ENCODE measurements at regions not wholly inside any gene's neighbourhood (a gene's known extent, or its start where the extent isn't known, plus 50 kb on each side); places are given as distances from the start of the nearest gene placed in this dataset.
"Not testable (repeated sequence)": the region's sequence is repeated elsewhere in the genome, so short reads cannot be mapped to it uniquely, and the experiment has no call there.

DNA sequence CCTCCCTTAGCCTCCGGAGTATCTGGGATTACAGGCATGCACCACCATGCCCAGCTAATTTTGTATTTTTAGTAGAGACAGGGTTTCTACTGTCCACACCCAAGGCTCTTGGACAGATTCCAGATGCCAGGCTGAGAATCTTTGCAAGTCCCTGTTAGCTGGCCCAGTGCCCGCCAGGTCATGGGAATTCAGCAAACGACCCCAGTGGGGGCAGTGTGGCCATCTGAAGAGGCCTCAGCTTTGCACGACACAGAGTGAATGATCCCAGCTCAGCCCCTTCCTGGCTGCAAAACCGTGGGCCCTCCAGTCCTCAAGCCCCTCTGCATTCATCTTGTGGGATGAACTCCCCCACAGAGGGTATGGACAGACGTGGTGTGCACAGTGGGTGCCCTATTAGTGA is 179.5 kb upstream of the ID2 start:
- DNase-seq = peak in 1 of 2 experiments; percentile 15

DNA sequence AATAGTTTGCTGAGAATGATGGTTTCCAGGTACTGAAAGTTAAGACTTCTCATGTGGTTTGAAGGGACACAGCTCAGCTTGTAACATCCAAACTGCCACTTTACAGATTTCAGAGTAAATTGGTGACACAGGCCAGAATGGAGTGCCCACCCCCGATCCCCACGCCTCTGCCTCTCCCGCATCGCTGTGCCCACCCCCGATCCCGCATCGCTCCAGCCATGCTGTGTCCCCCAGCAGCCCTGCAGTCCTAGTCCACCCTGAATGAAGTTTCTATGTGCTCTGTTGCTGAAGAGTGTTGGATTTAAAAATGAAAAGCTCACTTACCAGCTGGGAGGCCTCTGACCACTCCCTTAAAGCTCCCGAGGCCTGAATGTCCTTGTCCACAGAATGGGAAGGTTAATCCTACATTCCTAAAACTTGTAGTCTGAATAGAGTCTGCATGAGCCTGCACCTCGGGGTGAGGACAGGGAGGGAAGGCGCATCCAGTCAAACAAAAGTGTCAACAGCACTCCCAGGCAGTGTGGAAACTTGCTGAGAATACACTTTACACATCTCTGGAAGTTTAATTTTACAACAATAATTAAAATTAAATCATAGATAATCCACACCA is 176.4 kb upstream of the ID2 start:
- no peak for DNase-seq

DNA sequence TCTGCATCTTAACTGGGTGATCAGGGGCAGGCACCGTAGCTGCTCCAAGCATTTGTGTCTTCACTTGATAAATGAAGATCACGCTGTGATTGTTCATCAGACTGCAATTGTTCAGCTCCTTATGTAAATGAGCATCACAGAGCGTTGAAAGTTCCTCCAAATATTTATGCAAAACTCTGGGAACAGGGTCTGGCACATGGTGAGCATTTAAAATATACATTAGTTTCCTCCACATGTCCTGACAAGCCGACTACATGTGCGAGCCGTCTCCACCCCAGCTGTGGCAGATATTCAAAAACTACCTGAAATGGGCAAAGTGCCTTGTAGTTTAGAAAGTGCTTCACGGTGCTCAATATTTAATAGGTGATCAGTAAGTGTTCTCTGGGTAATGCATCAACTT is 175.1 kb upstream of the ID2 start:
- no peak for DNase-seq

DNA sequence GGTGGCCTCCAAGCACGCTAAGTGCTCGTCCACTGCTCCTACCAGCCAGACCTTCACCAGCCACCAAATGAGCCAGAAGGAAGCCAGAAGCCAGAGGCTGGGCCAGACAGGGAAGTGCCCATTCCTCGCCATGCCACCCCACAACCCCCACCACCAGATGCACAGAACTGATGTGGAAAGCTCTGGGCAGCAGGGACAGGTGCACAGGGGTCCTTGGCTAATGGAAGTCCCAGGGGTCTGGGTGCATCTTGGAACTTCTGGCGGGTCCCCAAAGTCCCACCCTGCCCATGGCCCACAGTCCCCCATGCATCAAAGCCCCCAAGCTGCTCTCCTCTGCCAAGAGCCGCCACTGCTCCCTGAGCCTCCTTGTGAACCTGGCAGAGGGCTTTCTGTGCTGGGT is 173.1 kb upstream of the ID2 start:
- no peak for DNase-seq

DNA sequence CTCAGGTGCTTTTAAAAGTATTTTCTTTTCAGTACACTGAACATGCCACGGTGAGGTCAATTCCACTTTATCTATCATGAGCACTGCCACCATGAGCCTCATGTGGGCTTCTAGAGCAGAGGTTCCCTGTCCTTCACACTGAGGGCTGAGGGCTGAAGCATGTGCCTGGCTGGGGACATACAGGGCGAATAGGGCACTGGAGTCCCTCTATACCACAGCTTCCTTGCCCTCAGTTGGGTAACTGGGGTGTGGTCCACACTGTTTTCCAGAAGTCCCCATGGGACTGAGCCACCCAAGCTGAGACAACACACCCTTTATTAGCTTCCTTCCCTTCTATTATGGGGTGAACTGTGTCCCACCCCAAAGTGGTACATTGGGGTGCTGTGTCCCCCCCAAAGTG is 172.2 kb upstream of the ID2 start:
- no peak for DNase-seq

DNA sequence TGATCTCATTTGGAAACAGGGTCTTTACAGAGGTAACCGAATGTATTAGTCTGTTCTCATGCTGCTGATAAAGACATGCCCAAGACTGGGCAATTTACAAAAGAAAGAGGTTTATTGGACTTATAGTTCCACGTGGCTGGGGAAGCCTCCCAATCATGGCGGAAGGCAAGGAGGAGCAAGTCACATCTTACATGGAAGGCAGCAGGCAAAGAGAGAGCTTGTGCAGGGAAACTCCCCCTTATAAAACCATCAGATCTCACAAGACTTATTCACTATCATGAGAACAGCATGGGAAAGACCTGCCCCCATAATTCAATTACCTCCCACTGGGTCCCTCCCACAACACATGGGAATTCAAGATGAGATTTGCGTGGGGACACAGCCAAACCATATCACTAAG is 171.8 kb upstream of the ID2 start:
- not testable (repeated sequence) for DNase-seq

DNA sequence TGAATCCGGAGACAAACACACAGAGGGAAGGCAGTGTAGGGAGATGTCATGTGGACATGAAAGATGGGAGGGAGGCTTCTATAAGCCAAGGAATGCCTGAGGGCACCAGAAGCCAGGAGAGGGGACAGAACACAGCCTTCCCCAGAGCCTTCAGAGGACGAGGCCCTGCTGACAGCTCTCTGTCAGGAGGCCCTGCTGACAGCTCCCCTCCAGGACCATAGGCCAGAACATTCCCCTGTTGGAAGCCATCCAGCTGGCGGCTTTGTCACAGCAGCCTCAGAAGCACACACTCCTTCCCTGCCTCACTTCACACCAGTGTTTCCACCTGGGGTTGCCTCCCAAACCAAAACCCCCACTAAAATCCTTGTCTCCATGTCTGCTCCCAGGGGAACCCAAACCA is 171.3 kb upstream of the ID2 start:
- peak in 1 of 2 experiments; percentile 22 for DNase-seq

DNA sequence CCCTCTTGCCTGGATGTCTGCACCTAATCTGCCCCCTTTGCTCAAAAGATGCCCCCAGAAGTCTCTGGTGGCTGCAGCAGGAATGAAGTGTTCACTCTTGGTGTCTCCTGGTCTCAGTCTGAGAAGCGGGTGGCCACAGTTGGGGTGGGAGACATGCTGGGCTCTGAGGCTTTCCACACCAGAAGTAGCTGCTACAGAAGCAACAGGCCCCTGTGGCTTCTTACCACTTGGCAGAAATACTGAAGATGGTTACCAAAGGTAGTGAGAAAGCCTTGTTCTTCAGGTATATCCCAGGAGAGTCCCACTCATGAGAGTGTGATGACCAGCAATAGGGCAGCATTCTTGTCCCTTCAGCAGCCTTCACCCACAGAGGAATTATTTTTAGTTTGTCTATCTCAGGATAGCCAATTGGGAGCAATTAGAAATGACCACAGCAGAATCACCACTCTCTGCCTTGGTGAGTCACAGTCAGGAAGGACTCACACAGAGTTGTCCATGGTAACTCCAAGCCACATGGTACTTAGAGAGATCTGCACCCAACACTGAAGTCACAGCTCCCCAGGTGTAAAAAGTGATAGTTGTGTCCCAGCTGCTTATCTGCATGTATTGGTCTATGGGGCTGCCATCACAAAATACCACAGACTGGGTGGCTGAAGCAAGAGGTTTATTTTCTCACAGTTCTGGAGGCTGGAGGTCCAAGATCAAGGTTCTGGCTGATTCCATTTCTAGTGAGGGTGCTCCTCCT is 169.8 kb upstream of the ID2 start:
- no peak for DNase-seq

DNA sequence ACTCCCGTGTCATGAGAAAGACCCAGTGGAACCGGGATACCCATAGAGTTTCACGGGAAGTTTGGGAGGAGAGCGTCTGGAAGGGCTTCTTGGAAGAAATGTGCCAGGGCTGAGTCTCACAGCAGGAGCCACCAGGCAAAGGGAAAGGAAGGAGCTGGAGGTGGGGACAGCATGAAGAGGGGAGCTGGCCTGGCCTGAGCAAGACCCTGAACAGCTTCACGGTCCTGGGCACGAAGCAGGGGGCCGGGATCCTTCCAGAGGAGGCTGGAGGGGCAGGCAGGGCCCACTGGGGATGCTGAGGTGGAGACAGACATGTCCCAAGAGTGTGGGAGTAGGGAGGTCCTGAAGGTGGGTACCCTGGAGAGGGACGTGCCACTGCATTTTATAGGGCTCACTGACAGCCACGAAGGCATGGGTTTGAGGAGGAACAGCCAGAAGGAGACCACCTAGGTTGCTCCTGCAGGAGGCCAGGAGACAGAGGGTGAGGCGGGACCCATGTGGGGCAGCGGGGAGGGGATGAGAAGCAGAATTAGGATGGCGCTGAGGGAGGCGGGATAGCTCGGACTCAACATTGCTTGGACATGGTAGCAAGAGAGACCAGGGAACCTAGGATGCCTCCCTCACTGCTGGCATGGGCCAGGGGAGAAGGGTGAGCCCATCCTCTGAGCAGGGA is 168.1 kb upstream of the ID2 start:
- no peak for DNase-seq

DNA sequence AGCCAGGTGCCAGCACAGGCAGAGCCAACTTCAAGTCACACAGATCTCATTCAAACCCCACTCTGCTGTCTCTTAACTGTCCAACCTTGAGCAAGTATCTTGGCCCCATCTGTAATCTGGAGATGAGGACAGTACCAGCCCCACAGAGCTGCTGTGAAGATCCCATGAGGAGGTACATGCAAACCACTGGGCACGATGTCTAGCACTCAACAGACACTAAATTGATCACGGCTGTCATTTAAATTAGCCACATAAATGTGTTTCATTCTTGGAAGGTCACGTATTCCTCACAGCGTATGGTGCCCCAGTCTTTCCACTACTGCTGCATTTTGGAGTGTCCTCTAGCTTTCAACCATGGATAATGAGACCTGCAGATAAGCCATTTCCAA is 167.6 kb upstream of the ID2 start:
- DNase-seq = no peak

DNA sequence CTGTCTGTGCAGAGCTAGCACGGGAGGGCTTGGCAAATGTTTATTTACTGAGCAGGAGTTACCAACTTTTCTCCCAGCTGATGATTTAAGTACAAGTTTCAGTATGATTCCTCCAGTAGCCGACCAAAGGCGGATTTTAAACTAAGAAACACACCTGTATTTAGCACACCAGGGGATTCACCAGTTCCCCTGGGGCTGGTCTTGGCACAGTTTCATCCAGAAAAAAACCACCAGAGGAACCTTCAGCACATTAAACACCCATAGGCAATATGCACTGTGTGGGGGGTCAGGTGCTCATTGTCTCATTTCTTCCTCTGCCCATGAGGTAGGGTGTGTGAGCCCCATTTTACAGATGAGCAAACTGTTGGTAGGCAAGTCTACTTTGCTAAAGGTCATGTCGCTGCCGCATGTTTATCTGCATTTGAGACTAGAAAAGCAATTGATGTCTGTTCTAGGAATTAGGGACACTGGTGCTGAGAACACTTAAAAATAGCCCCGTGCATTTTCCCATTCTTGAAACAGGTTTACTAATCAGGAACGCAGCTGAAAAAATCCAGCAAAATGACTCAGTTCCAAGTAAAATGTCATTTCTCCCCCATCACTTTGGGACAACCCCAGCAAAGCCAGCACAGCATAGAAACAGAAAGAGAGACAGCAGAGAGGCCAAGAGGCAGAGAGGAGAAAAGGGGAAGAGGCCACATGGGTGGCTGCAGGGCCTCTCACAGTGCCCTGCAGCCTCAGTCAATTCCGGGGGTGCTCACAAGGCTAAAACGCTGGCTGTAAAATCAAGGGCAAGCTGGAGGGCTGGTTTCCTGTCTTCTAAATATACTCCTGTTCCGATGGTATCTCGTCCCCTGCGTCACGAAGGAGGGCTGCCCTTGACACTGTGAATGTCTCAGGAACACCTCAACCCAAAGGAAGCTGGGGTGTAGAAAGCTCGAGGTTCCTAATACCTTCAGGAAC is 166.8 kb upstream of the ID2 start:
- no peak for DNase-seq

DNA sequence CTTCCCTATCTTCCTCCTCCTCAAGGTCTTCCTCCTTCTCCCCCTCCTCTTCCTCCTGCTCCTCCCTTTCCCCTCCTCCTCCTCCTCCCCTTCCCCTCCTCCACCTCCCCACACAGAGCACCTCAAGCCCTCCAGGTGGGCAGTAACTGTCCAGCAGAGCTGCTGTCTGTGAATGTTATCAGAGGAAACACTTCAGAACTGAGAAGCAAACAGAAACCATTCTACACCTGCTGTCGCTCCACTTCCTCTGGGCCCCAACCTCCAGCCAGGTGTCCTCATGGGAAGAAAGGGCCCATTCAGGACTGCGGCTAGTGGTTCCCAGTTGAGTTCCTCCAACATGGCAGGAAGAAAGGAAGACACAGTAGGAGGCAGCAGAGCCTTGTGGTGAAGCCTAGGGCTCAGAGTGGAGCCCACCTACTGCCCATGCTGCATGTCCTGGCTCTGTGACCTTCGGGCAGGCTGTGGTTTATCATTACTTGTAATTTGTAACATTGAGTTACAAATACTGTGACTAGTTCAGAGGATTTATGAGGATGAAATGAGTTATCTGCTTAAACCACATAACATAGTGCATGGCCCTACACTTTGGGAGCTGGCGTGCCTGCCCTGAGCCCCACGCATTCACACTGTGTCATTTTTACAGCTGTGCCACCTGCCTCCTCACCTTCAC is 165.9 kb upstream of the ID2 start:
- DNase-seq = no peak

DNA sequence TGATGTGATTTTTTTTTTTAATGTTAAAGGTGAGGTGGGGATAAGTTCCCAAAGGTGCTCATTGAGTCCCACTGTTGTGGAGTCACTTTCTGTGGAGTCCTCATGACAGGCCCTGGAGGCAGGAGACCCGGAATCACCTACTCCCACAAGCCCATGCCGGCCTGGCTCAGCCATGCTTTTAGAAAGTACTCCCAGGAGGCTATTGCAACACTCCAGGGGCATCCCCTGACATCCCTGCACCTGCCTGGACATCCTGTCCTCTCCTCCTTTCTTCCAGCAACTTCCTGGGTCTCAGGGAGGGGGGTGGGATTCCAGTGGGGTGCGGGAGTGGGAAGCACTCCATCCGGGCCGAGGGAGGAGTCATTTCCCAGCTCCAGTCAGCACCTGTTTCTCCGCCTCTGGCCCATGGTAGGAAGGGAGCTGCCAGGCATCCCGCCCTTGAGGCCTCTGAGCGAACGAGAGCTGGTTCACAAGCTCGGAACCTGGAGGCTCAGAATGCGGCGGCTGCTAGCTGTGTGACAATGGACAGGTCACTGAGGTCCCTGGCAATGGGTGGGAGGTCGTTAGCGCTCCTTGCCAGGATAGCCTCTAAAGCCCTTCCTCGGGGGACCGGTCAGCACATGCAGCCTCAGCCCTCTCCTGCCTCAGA is 163.9 kb upstream of the ID2 start:
- DNase-seq = no peak

DNA sequence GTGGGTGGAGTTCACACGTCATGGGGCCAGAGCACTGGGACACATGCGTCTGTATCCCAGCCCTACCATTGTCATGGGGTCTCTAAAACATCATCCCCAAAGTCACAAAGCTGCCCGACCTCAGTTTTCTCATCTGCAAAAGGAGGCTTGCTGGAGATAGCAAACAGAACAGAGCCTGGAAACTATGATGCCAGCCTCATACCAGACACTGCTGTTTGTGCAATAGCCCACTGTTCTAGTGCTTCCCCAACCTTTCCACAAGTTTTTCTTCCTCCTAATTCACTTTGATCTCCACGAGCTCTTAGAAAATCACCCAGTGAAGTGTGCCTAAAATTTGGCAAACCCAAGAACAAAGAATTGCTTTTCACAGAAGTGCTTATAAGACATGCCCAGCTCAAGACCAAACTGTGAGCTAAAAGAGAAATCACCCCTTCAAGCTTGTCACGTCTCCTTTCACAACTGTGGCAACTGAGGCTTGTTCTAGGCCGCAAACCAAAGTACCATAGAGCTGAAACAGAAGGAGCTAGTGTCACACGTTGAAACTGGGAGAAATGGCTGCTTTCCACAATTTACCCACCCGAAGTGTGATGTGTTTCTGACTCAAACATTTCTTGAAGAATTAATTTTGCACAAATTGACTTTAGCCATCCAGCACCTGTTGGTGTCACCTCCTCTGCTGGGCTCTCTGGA is 162.7 kb upstream of the ID2 start:
- no peak for DNase-seq

DNA sequence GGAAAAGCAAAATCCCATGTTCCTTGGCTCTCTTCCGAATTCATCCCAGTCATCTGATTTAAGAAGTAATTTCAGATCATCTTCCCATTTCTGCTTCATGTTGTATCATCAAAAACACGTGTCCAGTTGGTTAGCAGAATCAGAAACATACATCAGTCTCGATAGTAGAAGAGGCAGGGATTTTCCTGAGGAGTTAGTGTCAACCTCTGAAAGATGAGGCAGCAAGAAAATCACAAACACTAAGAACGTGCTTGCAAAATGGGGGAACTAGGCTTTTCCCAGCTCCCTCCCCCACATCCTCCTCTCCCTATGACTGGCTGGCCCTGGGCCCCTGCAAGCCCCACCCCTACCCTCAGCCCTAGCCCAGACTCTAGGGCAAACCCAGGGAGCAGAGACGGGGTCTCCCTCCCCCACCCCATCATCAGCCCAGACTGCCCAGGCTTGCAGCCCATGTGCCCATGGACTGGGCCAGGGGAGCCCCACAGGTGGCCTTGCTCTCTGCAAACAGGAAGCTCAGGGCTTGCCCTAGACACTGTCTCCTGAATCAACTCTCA is 161.0 kb upstream of the ID2 start:
- no peak for DNase-seq

DNA sequence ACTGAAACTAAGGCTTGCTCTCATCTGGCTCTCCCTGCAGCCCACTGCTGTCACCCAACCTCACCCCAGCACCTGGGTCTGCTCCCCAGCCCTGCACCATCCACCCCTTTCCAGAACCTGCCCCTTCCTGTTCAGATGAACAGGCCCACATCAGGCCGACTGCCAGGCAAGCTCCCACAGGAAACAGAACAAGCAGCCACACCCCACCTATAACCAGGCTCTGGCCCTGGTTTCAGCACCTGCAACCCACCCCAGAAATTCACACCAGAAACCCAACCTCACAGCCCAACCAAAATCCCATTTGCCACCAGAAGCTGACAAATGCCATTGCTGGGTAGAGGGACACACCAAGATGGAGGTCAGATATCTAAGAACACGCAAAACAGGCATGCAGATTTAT is 159.2 kb upstream of the ID2 start:
- no peak for DNase-seq

DNA sequence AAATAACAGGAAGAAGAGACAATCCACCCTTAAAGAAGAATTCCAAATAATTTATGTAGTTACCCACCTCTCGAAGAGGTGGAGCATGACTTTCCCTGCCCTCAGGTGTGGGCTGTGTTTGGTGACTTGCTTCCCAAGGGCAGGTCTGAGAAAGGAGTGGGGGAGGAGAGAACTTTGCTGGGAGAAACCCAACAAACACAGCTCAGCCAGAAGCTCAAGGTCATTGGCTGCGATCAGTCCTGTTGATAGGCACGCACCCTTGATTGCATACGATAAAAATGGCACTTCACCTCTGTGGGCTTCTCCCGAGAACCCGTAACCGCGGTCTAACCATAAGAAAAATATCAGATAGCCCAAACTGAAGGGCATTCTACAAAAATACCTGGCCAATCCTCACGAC is 157.5 kb upstream of the ID2 start:
- DNase-seq = no peak

DNA sequence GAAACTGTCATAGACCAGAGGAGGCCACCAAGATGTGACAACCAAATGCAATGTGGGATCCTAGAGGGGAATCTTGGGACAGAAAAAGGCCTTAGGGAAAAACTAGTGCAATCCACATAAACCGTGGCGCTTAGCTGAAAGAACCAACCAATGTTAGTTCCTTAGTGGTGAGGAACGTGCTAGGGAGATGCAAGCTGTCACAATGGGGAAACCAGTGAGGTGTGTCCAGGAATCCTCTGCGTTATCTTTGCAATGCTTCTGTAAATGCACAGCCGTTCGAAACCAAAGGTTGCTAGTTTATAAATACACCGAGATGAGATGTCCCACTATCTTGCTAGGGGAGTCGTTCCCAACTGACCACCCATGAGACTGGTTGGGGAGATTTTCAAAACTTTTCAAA is 157.0 kb upstream of the ID2 start:
- no peak for DNase-seq

DNA sequence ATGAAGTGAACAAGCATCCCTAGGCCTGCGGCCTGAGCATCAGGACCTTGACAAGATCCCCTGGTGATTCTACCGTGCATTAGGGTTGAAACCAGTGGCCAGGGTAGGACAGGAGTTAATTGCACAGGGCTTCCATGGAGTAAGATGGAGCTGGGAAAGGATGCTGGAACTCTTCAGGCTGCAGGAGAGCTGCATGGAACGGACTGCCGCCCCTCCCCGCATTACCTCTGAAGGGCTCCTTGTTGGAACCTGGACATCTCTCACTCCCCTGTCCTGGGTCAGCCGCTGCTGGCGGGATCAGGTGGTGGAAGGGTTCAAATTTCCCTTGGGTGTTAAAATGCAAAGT is 156.6 kb upstream of the ID2 start:
- DNase-seq = no peak

DNA sequence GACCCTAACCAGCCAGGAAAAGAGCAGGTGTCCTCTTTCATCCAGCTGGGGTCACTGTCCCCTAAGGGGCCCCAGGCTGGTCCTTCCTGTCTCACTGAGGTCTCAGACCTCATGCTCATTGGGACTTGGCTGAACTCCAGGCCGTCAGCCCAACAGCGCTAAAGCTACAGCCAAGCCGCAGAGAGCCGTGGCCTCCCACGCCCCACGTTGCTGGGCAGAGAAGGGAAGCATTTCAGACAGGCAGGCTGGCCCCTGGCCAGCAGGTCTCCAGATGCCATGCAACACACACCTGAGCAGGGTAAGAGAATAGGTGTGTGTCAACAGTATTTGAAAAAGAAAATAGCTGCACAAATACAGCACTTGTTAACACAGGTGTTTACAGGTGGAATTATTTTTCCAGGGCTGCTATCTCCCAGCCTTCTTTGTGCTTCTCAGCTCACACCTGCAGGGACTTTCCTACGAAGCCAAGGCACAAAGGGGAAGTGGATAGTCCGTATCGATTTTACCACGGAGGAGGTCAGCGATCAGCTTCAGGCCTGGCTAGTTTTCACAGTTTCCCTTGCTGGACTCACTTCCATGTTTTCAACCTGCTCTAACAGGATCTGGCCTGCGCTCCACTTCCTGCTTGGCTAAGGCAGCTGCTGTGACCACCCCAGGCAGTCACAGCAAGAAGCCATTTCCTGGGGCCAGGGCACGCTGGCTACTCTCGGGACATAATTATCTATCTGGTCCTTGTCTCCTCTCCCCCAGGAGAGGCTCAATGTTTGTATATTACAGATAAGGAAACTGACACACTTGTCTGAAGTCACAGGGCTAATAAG is 156.1 kb upstream of the ID2 start:
- DNase-seq = no peak

DNA sequence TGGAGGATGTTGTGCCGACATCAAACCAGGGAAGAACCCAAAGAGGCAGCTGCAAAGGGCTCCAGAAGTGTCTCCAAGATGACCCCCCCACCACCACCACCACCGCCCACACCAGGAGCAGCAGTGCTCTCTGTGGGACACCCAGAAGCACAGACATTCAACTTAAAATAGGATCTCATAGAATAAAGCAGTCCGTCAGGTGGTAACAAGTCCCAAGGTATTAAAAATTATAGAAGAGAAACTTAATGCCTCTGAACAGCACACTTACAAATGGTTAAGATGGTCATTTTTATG is 155.5 kb upstream of the ID2 start:
- no peak for DNase-seq
